ENCODE measurements at regions not wholly inside any gene's neighbourhood (a gene's known extent, or its start where the extent isn't known, plus 50 kb on each side); places are given as distances from the start of the nearest gene placed in this dataset.

DNA sequence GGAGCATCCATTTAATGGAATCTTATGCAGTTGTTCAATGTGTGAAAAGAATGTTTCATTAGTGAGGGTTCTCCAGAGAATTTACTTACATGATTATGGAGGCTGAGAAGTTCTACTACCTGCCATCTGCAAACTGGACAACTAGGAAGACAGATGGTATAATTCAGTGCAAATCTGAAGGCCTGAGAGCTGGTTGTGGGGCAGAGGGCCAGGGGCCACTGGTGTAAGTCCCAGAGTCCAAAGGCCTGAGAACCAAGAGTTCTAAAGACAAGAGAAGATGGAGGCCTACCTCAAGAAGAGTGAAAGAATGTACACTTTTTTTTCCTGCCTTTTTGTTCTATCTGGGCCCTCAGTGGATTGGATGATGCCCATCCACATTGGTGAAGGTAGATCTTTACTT, 114.8 kb downstream of the DDX1 start:
- Histone ChIP-seq H3K4me3 (no peak overlapping the region), H3K9me3 (no peaks in the 10 kb centered on the region), H3K27ac (no peak overlapping the region), H3K36me3 (no peaks in the 10 kb centered on the region), H3K27me3 (no peaks in the 10 kb centered on the region), H3K4me1 (peaks cover 7 to 23% (median 9%) of the 10 kb centered on the region in 3 donors)
- DNase-seq = no peak
- intact Hi-C loops (cut with DNase I) = no loop called here
- TF ChIP-seq, protein P1, sequence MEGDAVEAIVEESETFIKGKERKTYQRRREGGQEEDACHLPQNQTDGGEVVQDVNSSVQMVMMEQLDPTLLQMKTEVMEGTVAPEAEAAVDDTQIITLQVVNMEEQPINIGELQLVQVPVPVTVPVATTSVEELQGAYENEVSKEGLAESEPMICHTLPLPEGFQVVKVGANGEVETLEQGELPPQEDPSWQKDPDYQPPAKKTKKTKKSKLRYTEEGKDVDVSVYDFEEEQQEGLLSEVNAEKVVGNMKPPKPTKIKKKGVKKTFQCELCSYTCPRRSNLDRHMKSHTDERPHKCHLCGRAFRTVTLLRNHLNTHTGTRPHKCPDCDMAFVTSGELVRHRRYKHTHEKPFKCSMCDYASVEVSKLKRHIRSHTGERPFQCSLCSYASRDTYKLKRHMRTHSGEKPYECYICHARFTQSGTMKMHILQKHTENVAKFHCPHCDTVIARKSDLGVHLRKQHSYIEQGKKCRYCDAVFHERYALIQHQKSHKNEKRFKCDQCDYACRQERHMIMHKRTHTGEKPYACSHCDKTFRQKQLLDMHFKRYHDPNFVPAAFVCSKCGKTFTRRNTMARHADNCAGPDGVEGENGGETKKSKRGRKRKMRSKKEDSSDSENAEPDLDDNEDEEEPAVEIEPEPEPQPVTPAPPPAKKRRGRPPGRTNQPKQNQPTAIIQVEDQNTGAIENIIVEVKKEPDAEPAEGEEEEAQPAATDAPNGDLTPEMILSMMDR (IDR thresholded peaks at IDR 0.05) = no peak
- TF ChIP-seq POLR2A (IDR thresholded peaks at IDR 0.05) = no peak

DNA sequence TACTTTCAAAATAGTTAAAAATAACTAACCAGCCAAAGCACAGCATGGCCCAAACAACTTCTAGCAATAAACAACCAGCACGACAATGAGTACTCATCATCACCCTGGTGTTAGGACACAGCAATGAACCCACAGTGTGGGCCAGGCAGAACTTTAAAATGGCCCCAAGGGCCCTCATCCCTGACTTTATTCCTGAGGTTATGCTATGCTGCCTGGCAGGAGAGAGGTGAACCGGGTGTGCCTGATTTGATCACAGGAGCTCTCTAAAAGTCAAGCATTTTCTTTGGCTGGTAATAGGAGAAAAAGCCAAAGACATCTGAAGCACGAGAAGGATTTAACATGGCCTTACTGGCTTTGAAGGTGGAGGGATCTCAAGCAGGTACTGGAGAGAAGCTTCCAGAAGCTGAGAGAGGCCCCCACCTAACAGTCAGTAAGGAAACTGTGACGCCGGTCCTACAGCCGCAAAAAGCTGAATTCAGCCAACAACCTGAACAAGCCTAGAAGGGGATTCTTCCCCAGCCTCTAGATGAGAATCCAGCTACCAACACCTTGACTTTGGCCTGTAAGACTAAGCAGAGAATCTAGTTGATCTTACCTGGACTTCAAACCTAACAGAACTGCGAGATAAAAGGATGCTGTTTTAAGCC, 115.4 kb downstream of the DDX1 start:
- intact Hi-C loops (cut with DNase I) = no loop called here
- H3K4me1 ChIP-seq = peaks cover 7 to 23% (median 9%) of the 10 kb centered on the region in 3 donors
- no peaks in the 10 kb centered on the region for H3K9me3 ChIP-seq
- H3K27ac ChIP-seq = no peak overlapping the region
- no peaks in the 10 kb centered on the region for H3K36me3 ChIP-seq
- H3K27me3 ChIP-seq = no peaks in the 10 kb centered on the region
- TF ChIP-seq, protein P1 (IDR thresholded peaks at IDR 0.05) = no peak
- TF ChIP-seq POLR2A (IDR thresholded peaks at IDR 0.05) = no peak
- WGBS, 2 donors = 93 to 99% methylated on average over 6 to 7 of the region's 7 CpGs
- no peak overlapping the region for H3K4me3 ChIP-seq
- no peak for DNase-seq

DNA sequence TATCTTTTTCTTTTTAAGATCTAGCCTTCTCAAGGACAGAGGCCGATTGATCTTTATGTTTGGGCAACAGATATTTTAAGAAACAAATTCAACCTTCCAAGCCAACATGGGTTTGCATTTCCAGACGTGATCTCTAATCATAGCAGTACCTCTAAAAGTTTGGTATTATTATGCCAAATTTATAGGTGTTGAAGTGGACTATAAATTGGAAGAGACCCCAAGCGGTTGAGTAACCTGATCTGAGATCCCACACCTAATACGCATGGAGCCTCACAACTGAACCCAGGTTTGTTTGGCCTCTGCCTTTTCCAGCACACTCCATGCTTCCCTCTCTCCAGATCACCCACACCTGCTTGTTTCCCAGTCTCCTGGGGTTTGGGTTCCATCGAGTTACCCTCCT, 116.5 kb downstream of the DDX1 start:
- H3K4me1 ChIP-seq = peaks cover 7 to 23% (median 9%) of the 10 kb centered on the region in 3 donors
- H3K9me3 ChIP-seq = no peaks in the 10 kb centered on the region
- H3K27me3 ChIP-seq = no peaks in the 10 kb centered on the region
- peak overlapping the region in 1 of 4 donors; percentile 35 for H3K27ac ChIP-seq
- no peaks in the 10 kb centered on the region for H3K36me3 ChIP-seq
- TF ChIP-seq, protein P1 (IDR thresholded peaks at IDR 0.05) = no peak
- no peak for TF ChIP-seq POLR2A (IDR thresholded peaks at IDR 0.05)
- intact Hi-C loops (cut with DNase I) = no loop called here
- 87 to 91% methylated on average over 5 of the region's 5 CpGs for WGBS, 2 donors
- H3K4me3 ChIP-seq = no peak overlapping the region
- no peak for DNase-seq

GRCh38 chr2:15708865-15709820, 117.5 kb downstream of the DDX1 start:
- Histone ChIP-seq H3K27ac (peak overlapping the region in 2 of 4 donors; percentile 11 to 35), H3K9me3 (no peaks in the 10 kb centered on the region)
- intact Hi-C loops (cut with DNase I) = no loop called here

More at GRCh38 chr2:15708865-15709820, 117.5 kb downstream of the DDX1 start:
- H3K27me3 ChIP-seq = no peaks in the 10 kb centered on the region
- WGBS, 2 donors = 54 to 55% methylated on average over 7 to 11 of the region's 11 CpGs
- TF ChIP-seq, protein P1 (IDR thresholded peaks at IDR 0.05) = no peak
- TF ChIP-seq POLR2A (IDR thresholded peaks at IDR 0.05) = no peak
- DNase-seq = no peak
- H3K36me3 ChIP-seq = no peaks in the 10 kb centered on the region
- H3K4me3 ChIP-seq = no peak overlapping the region
- peaks cover 4 to 15% (median 4%) of the 10 kb centered on the region in 3 donors for H3K4me1 ChIP-seq
